Heart right ventricle (tissue), 16 donors: ENCODE measurements at regions not wholly inside any gene's neighbourhood (a gene's known extent, or its start where the extent isn't known, plus 50 kb on each side); places are given as distances from the start of the nearest gene placed in this dataset.

Experiments used
- ATAC-seq, 8 donors: fragments of 200-7000 bp; cut with Tn5 transposase; one replicate each; pipeline ENCODE4 v1.9.1; 2020; ENCODE audit warnings: mild to moderate bottlenecking in 8 of 8, moderate library complexity in 8 of 8, moderate number of reproducible peaks in 1 of 8
- DNase-seq, 2 donors: peaks; one replicate each; pipeline ENCODE4 v3.0.0-alpha.2; 2020
- H3K27ac ChIP-seq, 10 donors: fragments of 200-600 bp; sonication (generic) in 2 of 10; one replicate each; pipeline versions ENCODE4 v1.5.0 to v1.8.0; 2020 to 2022; ENCODE audit warnings: mild to moderate bottlenecking in 3 of 10
- H3K27me3 ChIP-seq, 7 donors: fragments of 200-600 bp; one replicate each; pipeline ENCODE4 v1.8.0; 2021 to 2022; ENCODE audit warnings: mild to moderate bottlenecking in 2 of 7
- H3K36me3 ChIP-seq, 9 donors: fragments of 200-600 bp; sonication (generic) in 1 of 9; one replicate each; pipeline versions ENCODE4 v1.5.0 to v1.8.0; 2020 to 2022; ENCODE audit warnings: mild to moderate bottlenecking in 2 of 9
- H3K4me1 ChIP-seq, 9 donors: fragments of 200-600 bp; sonication (generic) in 1 of 9; one replicate each; pipeline versions ENCODE4 v1.5.0 to v1.8.0; 2020 to 2022; ENCODE audit warnings: mild to moderate bottlenecking in 4 of 9
- H3K4me3 ChIP-seq, 10 donors: fragments of 200-600 bp; sonication (generic) in 2 of 10; one replicate each; pipeline versions ENCODE4 v1.5.0 to v1.8.0; 2020 to 2022; ENCODE audit warnings: mild to moderate bottlenecking in 7 of 10, moderate library complexity in 2 of 10
- H3K9me3 ChIP-seq, 11 donors: fragments of 200-600 bp in 10 of 11; sonication (generic) in 2 of 11; one replicate each; pipeline versions ENCODE4 v1.5.0 to v1.8.0; 2013 to 2022; ENCODE audit warnings: mild to moderate bottlenecking in 2 of 11, control low read depth in 1 of 11, moderate library complexity in 1 of 11
- WGBS, 2 donors: extraction: QIAGEN DNeasy Blood & Tissue Kit; methylation state at CpG; one replicate each; pipeline ENCODE4 v1.1.7; 2013; ENCODE audit warnings: inconsistent platforms in 1 of 2; 5-methylcytosine and 5-hydroxymethylcytosine counted together
- intact Hi-C, 10 donors: fragments of 100-400 bp; cut with DNase I; formaldehyde crosslinking; loops; one replicate each; pipeline versions ENCODE4 v1.11.1 to v1.14.2; 2022
- TF ChIP-seq, protein P1 (sequence below), 9 donors: fragments of 200-600 bp; sonication (generic) in 2 of 9; IDR thresholded peaks; one replicate each; pipeline versions ENCODE4 v1.5.0 to v1.8.0; 2021 to 2022; ENCODE audit warnings: antibody characterized with exemption in 9 of 9, mild to moderate bottlenecking in 5 of 9, moderate library complexity in 1 of 9
- donor health status: Arrhythmogenic right ventricular cardiomyopathy.
- donor health status: ischemic (EF 13 %, LVEDD 7.1; RV severe dilation, severe dysfunction).
- donor health status: healthy with polysubstance abuse.
- donor health status: DM: no; HTN: yes; CAD: no.
- donor health status: DM: no; HTN: no; CAD: no.
- donor health status: ischemic (EF 25% LVEDD 6.9; RV normal size, moderate dysfunction).
- donor health status: ischemic (EF 25% LVEDD 5.7; RV mildly dilated, moderate dysfunction).
- donor health status: healthy.
- donor health status: DM: yes; HTN: yes; CAD: no.
- donor health status: Ischemic cardiomyopathy.
- donor health status: ischemic (EF 35%, LVEDD 5.7; RV mildly dilated, moderate dysfunction).
- donor health status: nonischemic (EF 11% LVEDD 7.7; RV severe dilation, severe dysfunction).
- donor health status: DM: yes; HTN: yes; CAD: no.
- donor health status: PGD.
- donor health status: ischemic (EF 29% LVEDD 5.4; RV normal size, mild dysfunction).
- donor health status: nonischemic (EF 23%, LVEDD 6.1; RV moderate dilation, normal function).

- no peak overlapping the region for H3K4me3 ChIP-seq
- DNase-seq (no peak), ATAC-seq (no peak)
- no peaks in the 10 kb centered on the region for H3K4me1 ChIP-seq
- H3K27me3 ChIP-seq, result peaks cover 0 to 13% (median 0%) of the 10 kb centered on the region in 7 donors
- TF ChIP-seq, protein P1, sequence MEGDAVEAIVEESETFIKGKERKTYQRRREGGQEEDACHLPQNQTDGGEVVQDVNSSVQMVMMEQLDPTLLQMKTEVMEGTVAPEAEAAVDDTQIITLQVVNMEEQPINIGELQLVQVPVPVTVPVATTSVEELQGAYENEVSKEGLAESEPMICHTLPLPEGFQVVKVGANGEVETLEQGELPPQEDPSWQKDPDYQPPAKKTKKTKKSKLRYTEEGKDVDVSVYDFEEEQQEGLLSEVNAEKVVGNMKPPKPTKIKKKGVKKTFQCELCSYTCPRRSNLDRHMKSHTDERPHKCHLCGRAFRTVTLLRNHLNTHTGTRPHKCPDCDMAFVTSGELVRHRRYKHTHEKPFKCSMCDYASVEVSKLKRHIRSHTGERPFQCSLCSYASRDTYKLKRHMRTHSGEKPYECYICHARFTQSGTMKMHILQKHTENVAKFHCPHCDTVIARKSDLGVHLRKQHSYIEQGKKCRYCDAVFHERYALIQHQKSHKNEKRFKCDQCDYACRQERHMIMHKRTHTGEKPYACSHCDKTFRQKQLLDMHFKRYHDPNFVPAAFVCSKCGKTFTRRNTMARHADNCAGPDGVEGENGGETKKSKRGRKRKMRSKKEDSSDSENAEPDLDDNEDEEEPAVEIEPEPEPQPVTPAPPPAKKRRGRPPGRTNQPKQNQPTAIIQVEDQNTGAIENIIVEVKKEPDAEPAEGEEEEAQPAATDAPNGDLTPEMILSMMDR (IDR thresholded peaks at IDR 0.05), result no peak
- WGBS, 2 donors, result 33 to 80% methylated on average over 3 of the region's 3 CpGs
- H3K27ac ChIP-seq, result no peak overlapping the region
- intact Hi-C loops, result loop anchor here in 1 of 10 donors (10.0 kb wide), 1 partner anchor 57 kb away; no protein-coding TSS in a partner anchor
- no peaks in the 10 kb centered on the region for H3K36me3 ChIP-seq
- H3K9me3 ChIP-seq, result peaks cover 0 to 11% (median 0%) of the 10 kb centered on the region in 11 donors
Measured at GRCh38 chr22:47757741-47758140, 995.3 kb downstream of the TBC1D22A start.

DNA sequence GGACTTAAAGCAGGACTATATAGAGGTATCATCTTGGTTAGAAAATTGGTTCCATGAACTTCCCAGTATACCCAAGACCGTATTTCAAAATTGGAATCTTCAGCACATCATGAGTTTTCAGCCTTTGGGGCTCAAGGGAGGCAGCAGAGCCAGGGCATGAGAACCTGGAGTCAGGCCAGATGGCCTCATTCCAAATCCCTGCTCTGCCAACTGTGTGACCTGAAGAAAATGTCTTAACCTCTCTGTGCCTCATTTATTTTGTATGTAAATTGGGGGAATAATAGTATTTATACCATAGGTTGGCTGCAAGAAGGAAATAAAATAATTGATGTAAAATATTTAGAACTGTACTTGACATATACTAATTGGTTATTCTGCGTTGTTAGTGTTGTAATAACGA, 987.6 kb downstream of the TBC1D22A start:
- no peaks in the 10 kb centered on the region for H3K36me3 ChIP-seq
- no peak overlapping the region for H3K4me3 ChIP-seq
- H3K27me3 ChIP-seq, result peaks cover 0 to 57% (median 36%) of the 10 kb centered on the region in 7 donors
- no peak for DNase-seq
- TF ChIP-seq, protein P1 (IDR thresholded peaks at IDR 0.05), result no peak
- H3K27ac ChIP-seq, result no peak overlapping the region
- intact Hi-C loops, result loop anchor here in 1 of 10 donors (10.0 kb wide), 1 partner anchor 65 kb away; no protein-coding TSS in a partner anchor
- 89% methylated on average over 3 of the region's 3 CpGs for WGBS, 2 donors
- no peak for ATAC-seq
- no peaks in the 10 kb centered on the region for H3K4me1 ChIP-seq
- no peaks in the 10 kb centered on the region for H3K9me3 ChIP-seq

- no peak for ATAC-seq
- intact Hi-C loops, result no loop called here
- TF ChIP-seq, protein P1 (IDR thresholded peaks at IDR 0.05), result no peak
- peaks cover 0 to 65% (median 36%) of the 10 kb centered on the region in 7 donors for H3K27me3 ChIP-seq
- H3K4me3 ChIP-seq, result no peak overlapping the region
- no peak overlapping the region for H3K27ac ChIP-seq
- no peaks in the 10 kb centered on the region for H3K36me3 ChIP-seq
- H3K9me3 ChIP-seq, result no peaks in the 10 kb centered on the region
- no peak for DNase-seq
- no peaks in the 10 kb centered on the region for H3K4me1 ChIP-seq
- WGBS, 2 donors, result 51 to 65% methylated on average over 11 of the region's 11 CpGs
Measured at GRCh38 chr22:47748957-47749356, 986.5 kb downstream of the TBC1D22A start.

- intact Hi-C loops, result no loop called here
- ATAC-seq, result no peak
- Histone ChIP-seq H3K4me3 (no peak overlapping the region), H3K9me3 (no peaks in the 10 kb centered on the region), H3K4me1 (no peaks in the 10 kb centered on the region), H3K27ac (no peak overlapping the region), H3K27me3 (peaks cover 0 to 61% (median 34%) of the 10 kb centered on the region in 7 donors), H3K36me3 (no peaks in the 10 kb centered on the region)
- no peak for DNase-seq
- WGBS, 2 donors, result 46 to 48% methylated on average over 6 of the region's 6 CpGs
- TF ChIP-seq, protein P1 (IDR thresholded peaks at IDR 0.05), result no peak
Measured at GRCh38 chr22:47748271-47748670, 985.8 kb downstream of the TBC1D22A start.
